ENCODE measurements at regions not wholly inside any gene's neighbourhood (a gene's known extent, or its start where the extent isn't known, plus 50 kb on each side); places are given as distances from the start of the nearest gene placed in this dataset.

- DNase-seq (ENCODE audit: low spot score) = no peak
Observed at GRCh38 chr2:62302631-62303435, 106.9 kb downstream of the B3GNT2 start.

- peak; percentile 41 for DNase-seq (ENCODE audit: low spot score)
Observed at GRCh38 chr2:62300925-62301324, 105.0 kb downstream of the B3GNT2 start.

DNA sequence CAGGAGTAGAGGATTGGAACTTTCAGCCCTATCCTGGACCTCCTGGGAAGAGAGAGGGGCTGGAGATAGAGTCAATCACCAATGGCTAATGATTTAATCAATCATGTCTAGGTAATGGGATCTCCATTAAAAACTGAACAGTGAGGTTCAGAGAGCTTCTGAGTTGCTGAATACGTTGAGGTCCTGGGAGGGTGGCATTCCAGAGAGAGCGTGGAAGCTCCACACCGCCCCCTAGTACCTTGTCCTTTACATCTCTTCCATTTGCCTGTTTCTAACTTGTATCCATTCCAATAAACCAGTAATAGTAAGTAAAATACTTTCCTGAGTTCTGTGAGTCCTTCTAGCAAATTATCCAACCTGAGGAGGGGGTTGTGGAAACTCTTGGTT is 101.7 kb downstream of the B3GNT2 start:
- peak; percentile 90 for DNase-seq (ENCODE audit: low spot score)

- DNase-seq (ENCODE audit: low spot score) = peak; percentile 67
Observed at GRCh38 chr2:62296832-62297623, 101.1 kb downstream of the B3GNT2 start.

DNA sequence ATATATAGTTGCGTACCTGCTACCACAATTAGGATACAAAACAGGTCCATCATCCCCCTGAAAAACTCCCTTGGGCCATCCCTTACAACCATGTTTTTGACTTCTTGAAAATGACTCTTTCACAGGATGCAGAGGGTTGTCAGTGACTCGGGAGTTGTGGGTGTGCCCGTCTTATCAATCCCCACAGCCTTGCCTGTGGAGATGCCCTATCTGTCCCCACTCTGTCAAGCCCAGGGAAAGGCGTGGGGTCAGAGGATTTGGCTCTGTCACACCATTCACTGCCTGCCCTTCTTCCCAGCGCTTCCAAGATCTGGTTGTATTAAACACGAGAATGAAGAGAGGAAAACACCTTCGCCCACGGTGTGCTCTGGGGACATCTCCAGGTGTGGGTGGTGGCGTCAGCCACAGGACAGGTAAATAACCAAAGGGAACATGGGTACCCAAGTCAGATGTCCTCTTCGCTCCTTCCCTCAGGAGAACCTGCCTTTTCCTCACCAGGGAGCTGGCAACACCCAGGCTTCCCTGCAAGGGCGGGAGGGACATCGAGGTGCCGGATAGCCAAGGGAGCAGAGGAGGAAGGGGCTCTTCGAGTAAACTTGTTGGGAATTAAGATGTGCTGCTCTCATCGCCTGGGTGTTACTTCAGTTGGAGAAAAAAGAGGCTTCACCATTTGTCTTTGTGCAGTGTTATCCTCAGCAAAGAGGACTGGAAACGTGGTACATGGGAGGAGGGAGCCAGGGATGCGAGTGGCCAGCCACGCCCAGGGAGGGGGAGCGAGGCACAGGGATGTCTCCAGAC is 100.3 kb downstream of the B3GNT2 start:
- DNase-seq (ENCODE audit: low spot score) = peak; percentile 92

GRCh38 chr2:62293490-62294271 is 97.8 kb downstream of the B3GNT2 start:
- DNase-seq (ENCODE audit: low spot score) = peak; percentile 86

- DNase-seq (ENCODE audit: low spot score) = no peak
Observed at GRCh38 chr2:62293151-62293489, 97.2 kb downstream of the B3GNT2 start.

GRCh38 chr2:62292190-62292589 is 96.3 kb downstream of the B3GNT2 start:
- DNase-seq (ENCODE audit: low spot score) = peak; percentile 46

DNA sequence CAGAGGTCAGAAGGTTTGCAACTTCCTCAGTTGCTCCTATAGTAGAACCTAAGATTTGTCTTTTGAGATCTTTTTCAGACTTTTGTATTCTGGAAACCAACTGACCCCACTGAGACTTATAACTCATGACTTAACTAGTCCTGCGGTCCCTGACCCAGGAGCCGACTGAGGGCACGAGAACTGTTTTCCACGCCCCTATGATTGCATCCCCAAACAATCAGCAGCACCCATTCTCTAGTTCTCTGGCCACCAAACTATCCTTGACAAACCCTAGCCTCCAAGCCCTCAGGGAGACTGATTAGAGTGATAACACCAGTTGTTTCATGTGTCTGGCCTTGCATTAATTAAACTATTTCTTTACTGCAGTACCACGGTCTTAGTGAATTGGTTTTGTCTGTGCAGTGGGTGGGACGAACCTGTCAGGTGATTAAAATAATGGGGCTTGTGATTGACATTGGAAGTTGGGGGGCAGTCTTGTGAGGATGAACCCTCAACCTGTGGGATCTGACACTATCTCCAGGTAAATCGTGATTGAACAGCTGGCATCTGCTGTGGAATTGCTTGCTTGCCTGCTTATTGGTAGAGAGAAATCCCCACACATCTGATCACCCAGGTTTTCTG is 95.7 kb downstream of the B3GNT2 start:
- no peak for DNase-seq (ENCODE audit: low spot score)

DNA sequence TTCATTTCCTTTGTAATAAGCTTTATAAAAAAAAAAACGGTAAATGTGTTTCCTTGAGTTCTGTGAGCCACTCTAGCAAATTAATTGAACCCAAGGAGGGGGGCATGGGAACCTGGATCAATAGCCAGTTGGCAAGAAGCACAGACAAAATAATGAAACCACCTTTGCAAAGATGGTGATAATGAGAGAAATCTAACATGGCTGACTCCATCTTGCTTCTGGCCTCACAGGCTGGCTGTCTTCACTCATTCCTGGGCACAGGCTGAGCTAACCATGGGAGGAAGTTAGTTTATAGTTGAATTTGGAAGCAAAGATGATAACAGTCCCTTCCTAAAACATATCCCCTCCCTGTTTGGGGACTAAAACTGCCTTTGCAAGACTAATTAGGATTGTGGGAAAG is 95.1 kb downstream of the B3GNT2 start:
- no peak for DNase-seq (ENCODE audit: low spot score)

DNA sequence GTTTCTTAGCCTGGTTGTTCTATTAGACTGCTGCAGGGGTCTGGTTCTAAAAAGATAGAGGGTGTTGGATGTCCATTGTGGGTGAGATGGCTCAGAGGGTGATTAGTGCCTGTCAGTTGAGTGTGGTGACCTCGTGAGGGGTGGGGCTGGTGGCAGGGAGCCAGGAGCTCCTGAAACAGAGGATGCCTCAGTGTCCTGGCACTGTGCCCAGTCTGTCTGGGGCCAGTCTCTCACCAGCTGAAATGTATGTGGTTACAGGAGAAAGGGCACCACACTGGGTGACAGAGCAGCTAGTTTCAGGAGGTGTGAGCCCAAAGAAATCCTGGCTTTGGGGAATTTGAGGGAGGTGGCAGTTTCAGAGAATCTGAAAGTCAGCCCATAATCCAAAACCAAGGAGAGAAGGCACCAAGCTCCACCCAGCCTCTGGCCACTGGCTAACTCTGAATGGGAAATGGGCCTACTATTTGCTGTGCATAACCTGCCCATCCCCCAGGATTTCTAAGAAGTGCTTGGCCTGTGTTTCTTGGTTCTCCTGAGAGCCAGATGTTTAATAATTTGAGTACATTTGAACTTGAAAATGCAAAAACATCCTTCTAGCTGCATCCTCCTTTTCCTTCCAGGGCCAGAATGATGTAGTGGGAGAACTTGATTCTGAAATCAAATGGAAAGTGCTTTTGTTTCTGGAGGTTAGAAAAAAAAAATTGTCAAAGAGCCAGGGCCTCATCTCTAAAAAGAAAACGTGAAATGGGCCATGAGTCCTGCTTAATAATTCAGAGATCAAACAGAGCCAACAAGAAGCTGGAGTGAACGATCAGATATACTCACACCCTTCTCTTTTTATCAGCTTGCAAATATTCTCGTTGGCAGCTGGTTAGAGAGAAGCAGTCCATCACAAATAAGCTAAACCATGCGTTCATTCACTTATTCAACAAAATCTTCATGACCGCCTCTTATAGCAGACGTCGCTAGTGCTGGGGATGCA is 92.3 kb downstream of the B3GNT2 start:
- DNase-seq (ENCODE audit: low spot score) = peak; percentile 97

- DNase-seq (ENCODE audit: low spot score) = no peak
Observed at GRCh38 chr2:62287282-62287681, 91.4 kb downstream of the B3GNT2 start.

DNA sequence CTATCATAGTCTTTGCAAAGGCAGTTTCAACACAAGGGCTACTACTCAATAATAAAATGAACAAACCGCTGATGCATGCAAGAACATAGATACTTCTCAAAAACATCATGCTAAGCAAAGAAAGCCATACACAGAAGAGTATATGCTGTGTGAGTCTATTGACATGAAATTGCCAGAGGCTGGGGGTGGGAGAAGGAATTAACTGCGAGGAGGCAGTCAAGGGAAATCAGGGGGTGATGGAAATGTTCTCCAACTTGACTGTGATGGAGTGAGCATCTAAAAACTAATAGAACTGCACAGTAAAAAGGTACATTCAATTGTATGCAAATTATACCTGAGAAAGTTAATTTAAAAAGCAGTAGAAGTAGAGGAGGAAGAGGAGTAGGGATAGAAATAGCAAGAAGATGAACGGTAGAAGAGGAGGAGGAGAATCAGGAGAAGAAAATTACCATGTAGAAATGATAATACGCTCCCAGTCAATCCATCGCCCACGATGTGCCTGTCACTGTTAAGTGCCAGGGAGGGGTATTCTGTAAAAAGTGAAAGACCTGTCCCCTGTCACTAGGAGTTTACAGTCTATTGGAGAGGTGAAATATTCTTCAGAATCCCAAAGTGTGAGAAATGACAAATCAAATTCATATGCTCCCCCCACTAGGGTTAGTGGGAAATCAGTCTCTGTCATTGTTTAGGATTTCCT is 90.3 kb downstream of the B3GNT2 start:
- no peak for DNase-seq (ENCODE audit: low spot score)

DNA sequence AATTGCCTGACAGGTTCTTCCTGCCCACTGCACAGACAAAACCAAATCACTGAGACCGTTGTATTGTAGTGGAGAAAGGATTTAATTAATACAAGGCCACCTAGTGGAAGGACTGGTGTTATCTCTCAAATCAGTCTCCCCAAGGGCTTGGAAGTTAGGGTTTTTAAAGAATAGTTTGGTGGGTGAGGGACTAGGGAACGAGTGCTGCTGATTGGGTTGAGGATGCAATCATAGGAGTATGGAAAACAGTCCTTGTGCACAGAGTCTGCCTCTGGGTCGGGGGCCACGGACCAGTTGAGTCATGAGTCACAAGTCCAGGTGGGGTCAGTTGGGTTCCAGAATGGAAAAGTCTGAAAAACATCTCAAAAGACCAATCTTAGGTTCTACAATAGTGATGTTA is 89.1 kb downstream of the B3GNT2 start:
- no peak for DNase-seq (ENCODE audit: low spot score)

DNA sequence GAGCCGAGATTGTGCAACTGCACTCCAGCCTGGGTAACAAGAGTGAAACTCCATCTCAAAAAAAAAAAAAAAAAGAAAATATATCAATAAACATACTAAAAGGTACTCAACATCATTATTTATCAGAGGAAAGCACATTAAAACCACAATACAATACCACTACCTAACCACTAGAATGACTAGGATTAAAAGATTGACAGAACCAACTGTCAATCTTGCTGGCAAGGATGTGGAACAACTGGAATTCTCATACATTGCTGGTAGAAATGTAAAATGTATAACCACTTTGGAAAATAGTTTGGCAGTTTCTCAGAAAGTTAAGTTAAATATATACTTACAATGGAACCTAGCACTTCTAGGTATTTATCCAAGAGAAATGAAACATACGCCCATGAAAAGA is 88.6 kb downstream of the B3GNT2 start:
- no peak for DNase-seq (ENCODE audit: low spot score)

GRCh38 chr2:62283147-62283546 is 87.2 kb downstream of the B3GNT2 start:
- no peak for DNase-seq (ENCODE audit: low spot score)

DNA sequence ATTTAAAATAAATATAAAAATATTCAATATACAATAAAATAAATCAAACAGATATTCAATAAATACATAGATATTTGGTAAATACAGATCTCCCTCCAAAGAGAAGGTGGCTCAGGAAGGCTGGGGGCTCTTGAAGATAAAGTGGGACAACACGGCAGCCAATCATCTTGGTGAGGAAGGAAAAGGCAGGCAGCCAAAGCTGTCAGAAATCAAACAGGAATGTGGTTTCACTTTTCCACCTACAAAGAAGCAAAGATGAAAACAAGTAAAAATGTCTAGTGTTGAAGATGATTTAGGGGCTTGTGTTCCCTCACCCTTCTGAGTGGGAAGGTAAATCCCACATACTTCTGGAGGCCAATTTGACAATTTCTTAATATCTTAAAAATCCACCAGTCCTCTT is 85.7 kb downstream of the B3GNT2 start:
- DNase-seq (ENCODE audit: low spot score) = no peak

- DNase-seq (ENCODE audit: low spot score) = no peak
Observed at GRCh38 chr2:62277688-62278087, 81.8 kb downstream of the B3GNT2 start.
